ENCODE measurements at regions not wholly inside any gene's neighbourhood (a gene's known extent, or its start where the extent isn't known, plus 50 kb on each side); places are given as distances from the start of the nearest gene placed in this dataset.

DNA sequence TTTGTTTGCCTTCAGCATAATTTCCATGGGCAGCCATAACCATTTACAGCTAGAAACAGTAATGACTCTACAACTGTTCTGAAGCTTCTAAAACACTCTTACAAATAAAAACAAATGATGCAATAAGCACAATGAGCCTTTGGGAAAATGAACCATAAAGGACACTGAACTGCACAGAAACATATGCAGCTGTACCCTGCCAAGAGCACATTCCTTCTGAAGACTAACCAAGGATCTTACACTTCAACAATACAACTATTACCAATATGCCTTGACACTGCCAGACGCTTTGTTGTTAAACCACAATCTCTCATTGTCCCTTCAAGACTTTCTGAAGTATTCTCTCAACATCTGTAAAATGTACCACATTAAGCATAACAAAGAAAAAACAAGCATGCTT lies 104.2 kb upstream of the HMHB1 start:
- DNase-seq (no peak), ATAC-seq (no peak)
- 43 to 76% (median 66%) methylated on average over 1 of the region's 1 CpG for WGBS, 4 donors
- Histone ChIP-seq H3K4me3 (no peak overlapping the region), H3K36me3 (no peaks in the 10 kb centered on the region), H3K4me1 (peaks cover 0 to 14% (median 2%) of the 10 kb centered on the region in 12 donors), H3K27me3 (no peaks in the 10 kb centered on the region), H3K9me3 (no peaks in the 10 kb centered on the region), H3K27ac (no peak overlapping the region)
- intact Hi-C loops (cut with DNase I): loop anchor here in 1 of 10 donors (10.0 kb wide), 1 partner anchor 117 kb away; no protein-coding TSS in a partner anchor
- TF ChIP-seq POLR2A (IDR thresholded peaks at IDR 0.05): no peak
- TF ChIP-seq, protein P1, sequence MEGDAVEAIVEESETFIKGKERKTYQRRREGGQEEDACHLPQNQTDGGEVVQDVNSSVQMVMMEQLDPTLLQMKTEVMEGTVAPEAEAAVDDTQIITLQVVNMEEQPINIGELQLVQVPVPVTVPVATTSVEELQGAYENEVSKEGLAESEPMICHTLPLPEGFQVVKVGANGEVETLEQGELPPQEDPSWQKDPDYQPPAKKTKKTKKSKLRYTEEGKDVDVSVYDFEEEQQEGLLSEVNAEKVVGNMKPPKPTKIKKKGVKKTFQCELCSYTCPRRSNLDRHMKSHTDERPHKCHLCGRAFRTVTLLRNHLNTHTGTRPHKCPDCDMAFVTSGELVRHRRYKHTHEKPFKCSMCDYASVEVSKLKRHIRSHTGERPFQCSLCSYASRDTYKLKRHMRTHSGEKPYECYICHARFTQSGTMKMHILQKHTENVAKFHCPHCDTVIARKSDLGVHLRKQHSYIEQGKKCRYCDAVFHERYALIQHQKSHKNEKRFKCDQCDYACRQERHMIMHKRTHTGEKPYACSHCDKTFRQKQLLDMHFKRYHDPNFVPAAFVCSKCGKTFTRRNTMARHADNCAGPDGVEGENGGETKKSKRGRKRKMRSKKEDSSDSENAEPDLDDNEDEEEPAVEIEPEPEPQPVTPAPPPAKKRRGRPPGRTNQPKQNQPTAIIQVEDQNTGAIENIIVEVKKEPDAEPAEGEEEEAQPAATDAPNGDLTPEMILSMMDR (IDR thresholded peaks at IDR 0.05): no peak

DNA sequence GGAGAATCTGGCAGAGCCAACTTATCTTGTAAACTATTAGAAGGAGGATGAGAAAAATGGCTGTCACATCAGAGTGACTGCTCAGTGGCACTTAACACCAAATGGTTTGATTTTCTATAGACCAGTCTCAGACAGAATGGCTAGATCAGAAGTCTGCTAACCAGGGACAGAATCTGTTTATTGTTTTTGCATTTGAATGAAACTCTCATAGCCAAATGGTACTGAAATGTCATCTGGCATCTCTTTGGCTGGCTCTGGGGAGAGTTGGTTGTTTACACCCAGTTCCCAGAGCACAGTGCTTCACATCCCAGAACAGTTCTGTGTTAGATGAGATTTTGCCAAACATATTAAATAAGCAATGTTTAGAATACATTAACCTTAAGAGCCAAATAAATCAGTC lies 106.6 kb upstream of the HMHB1 start:
- TF ChIP-seq, protein P1 (IDR thresholded peaks at IDR 0.05): no peak
- no peak for TF ChIP-seq POLR2A (IDR thresholded peaks at IDR 0.05)
- H3K9me3 ChIP-seq: no peaks in the 10 kb centered on the region

DNA sequence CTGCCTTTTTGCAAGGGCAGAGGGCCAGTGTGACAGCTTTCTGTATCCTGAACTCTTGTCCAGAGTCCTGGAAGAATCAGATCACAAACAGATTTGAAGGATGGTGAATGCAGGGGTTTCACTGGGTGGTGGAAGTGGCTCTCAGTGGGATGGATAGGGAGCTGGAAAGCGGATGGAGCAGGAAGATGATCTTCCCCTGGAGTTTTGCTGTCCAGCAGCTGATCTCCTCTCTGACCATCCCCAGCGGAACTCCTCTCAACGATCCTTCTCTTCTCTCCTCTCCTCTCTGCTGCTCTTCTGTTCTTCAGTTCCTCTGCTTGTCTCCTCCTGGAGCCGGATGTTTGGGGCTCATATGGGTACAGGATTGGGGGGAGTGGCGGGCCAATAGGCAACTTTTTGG lies 108.3 kb upstream of the HMHB1 start:
- Histone ChIP-seq H3K27ac (no peak overlapping the region), H3K27me3 (no peaks in the 10 kb centered on the region), H3K4me3 (no peak overlapping the region), H3K4me1 (no peaks in the 10 kb centered on the region), H3K36me3 (no peaks in the 10 kb centered on the region), H3K9me3 (no peaks in the 10 kb centered on the region)
- 91 to 94% (median 92%) methylated on average over 5 of the region's 5 CpGs for WGBS, 4 donors
- TF ChIP-seq, protein P1 (IDR thresholded peaks at IDR 0.05): no peak
- no peak for TF ChIP-seq POLR2A (IDR thresholded peaks at IDR 0.05)
- ATAC-seq (no peak), DNase-seq (no peak)
- intact Hi-C loops (cut with DNase I): loop anchor here in 1 of 10 donors (10.0 kb wide), 1 partner anchor 121 kb away; no protein-coding TSS in a partner anchor

More for the DNA sequence above, 106.6 kb upstream of the HMHB1 start:
- Histone ChIP-seq H3K36me3 (no peaks in the 10 kb centered on the region), H3K4me1 (no peaks in the 10 kb centered on the region), H3K4me3 (no peak overlapping the region), H3K27me3 (no peaks in the 10 kb centered on the region), H3K27ac (no peak overlapping the region)
- DNase-seq (no peak), ATAC-seq (no peak)
- intact Hi-C loops (cut with DNase I): loop anchor here in 1 of 10 donors (10.0 kb wide), 1 partner anchor 119 kb away; no protein-coding TSS in a partner anchor

DNA sequence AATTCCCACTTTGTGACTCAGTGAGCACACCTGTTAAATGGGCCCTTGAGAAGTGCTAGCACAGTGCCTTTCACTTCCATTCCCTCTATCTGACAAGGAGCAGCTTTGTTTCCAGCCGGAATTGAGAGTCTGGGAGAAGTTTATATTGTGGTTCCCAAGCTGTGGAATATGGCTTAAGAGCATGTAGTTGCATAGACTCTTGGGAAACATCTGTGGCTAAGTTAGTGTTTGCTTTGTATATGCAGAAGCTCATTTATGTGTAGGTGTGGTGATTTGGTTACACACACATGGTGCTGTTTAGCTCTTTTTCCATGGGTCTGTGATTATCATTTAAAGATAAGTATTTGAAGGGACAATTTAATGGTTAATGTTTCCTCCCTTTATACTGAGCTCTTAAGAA lies 110.5 kb upstream of the HMHB1 start:
- WGBS, 4 donors: 90 to 100% (median 92%) methylated on average over 1 of the region's 1 CpG
- DNase-seq: no peak
- no peak overlapping the region for H3K27ac ChIP-seq
- no peaks in the 10 kb centered on the region for H3K36me3 ChIP-seq
- no peak overlapping the region for H3K4me3 ChIP-seq
- ATAC-seq: no peak
- intact Hi-C loops (cut with DNase I): loop anchor here in 1 of 10 donors (10.0 kb wide), 1 partner anchor 123 kb away; no protein-coding TSS in a partner anchor
- H3K4me1 ChIP-seq: no peaks in the 10 kb centered on the region
- no peaks in the 10 kb centered on the region for H3K9me3 ChIP-seq
- TF ChIP-seq, protein P1 (IDR thresholded peaks at IDR 0.05): no peak
- no peak for TF ChIP-seq POLR2A (IDR thresholded peaks at IDR 0.05)
- no peaks in the 10 kb centered on the region for H3K27me3 ChIP-seq

Measured in heart left ventricle (tissue), 16 donors.